CD4-positive, alpha-beta T cell treated with Interleukin-6 at 100 ng/mL for 8 hours (primary cell): ENCODE measurements at regions not wholly inside any gene's neighbourhood (a gene's known extent, or its start where the extent isn't known, plus 50 kb on each side); places are given as distances from the start of the nearest gene placed in this dataset.

Source experiments
- DNase-seq: peaks from one replicate; pipeline ENCODE4 v3.0.0-alpha.2; 2020; ENCODE audit warnings: mixed read lengths, low spot score

- no peak for DNase-seq
Measured at GRCh38 chr7:112594397-112594796, 113.6 kb downstream of the LSMEM1 start.

- no peak for DNase-seq
Measured at GRCh38 chr7:112596260-112596659, 115.5 kb downstream of the LSMEM1 start.

- no peak for DNase-seq
Measured at GRCh38 chr7:112596981-112597380, 116.2 kb downstream of the LSMEM1 start.

GRCh38 chr7:112603673-112604072 is 122.9 kb downstream of the LSMEM1 start:
- DNase-seq: no peak

- DNase-seq: no peak
Measured at GRCh38 chr7:112610636-112611035, 129.8 kb downstream of the LSMEM1 start.

- DNase-seq: no peak
Measured at GRCh38 chr7:112615701-112616100, 134.9 kb downstream of the LSMEM1 start.

- DNase-seq: no peak
Measured at GRCh38 chr7:112616295-112616694, 135.5 kb downstream of the LSMEM1 start.

- DNase-seq: no peak
Measured at GRCh38 chr7:112619343-112619742, 138.6 kb downstream of the LSMEM1 start.

GRCh38 chr7:112622159-112622715 is 141.4 kb downstream of the LSMEM1 start:
- no peak for DNase-seq

GRCh38 chr7:112624416-112624815 is 143.6 kb downstream of the LSMEM1 start:
- DNase-seq: no peak

- no peak for DNase-seq
Measured at GRCh38 chr7:112630565-112630964, 149.8 kb downstream of the LSMEM1 start.

- DNase-seq: no peak
Measured at GRCh38 chr7:112634107-112634506, 153.3 kb downstream of the LSMEM1 start.

- no peak for DNase-seq
Measured at GRCh38 chr7:112635742-112636141, 154.5 kb downstream of the TMEM168 start.

GRCh38 chr7:112638675-112639400 is 151.4 kb downstream of the TMEM168 start:
- DNase-seq: no peak

GRCh38 chr7:112640685-112641084 is 149.5 kb downstream of the TMEM168 start:
- no peak for DNase-seq

GRCh38 chr7:112646783-112647182 is 143.4 kb downstream of the TMEM168 start:
- no peak for DNase-seq

- no peak for DNase-seq
Measured at GRCh38 chr7:112648781-112649180, 141.4 kb downstream of the TMEM168 start.

GRCh38 chr7:112649560-112649959 is 140.6 kb downstream of the TMEM168 start:
- DNase-seq: no peak

- DNase-seq: no peak
Measured at GRCh38 chr7:112654322-112655216, 135.6 kb downstream of the TMEM168 start.

- no peak for DNase-seq
Measured at GRCh38 chr7:112665709-112666108, 124.5 kb downstream of the TMEM168 start.

- no peak for DNase-seq
Measured at GRCh38 chr7:112668561-112668960, 121.6 kb downstream of the TMEM168 start.

GRCh38 chr7:112669306-112669705 is 120.9 kb downstream of the TMEM168 start:
- no peak for DNase-seq

- DNase-seq: no peak
Measured at GRCh38 chr7:112670193-112670592, 120.0 kb downstream of the TMEM168 start.
